ENCODE measurements at regions not wholly inside any gene's neighbourhood (a gene's known extent, or its start where the extent isn't known, plus 50 kb on each side); places are given as distances from the start of the nearest gene placed in this dataset.

- Mint-ChIP-seq H3K9me3 (peaks cover 4% of the 10 kb centered on the region; the same call in 1 of the 3 replicates), H3K4me1 (peaks cover 4% of the 10 kb centered on the region; the same call in 1 of the 3 replicates), H3K27me3 (ENCODE audit: insufficient read depth, low read depth, poor library complexity) (peaks cover 9% of the 10 kb centered on the region), H3K27ac (no peak overlapping the region), H3K4me3 (no peak overlapping the region), H3K36me3 (ENCODE audit: low read depth) (no peaks in the 10 kb centered on the region; the same call in 1 of the 3 replicates)
- no peak overlapping the region for H3K27ac ChIP-seq (ENCODE audit: low read depth)
- DNase-seq (ENCODE audit: low spot score) (no peak), ATAC-seq (no peak)
- no peaks in the 10 kb centered on the region for H3K4me1 ChIP-seq (ENCODE audit: insufficient read depth)
- H2AFZ ChIP-seq = no peak overlapping the region
- no peak overlapping the region for H3K4me3 ChIP-seq
- H4K20me1 ChIP-seq (replicated peaks; ENCODE audit: insufficient read depth) = no peaks in the 10 kb centered on the region
- H3K9me2 ChIP-seq (ENCODE audit: insufficient read depth) = peaks cover 6% of the 10 kb centered on the region; the same call in 1 of the 2 replicates
- no peaks in the 10 kb centered on the region for H3K79me2 ChIP-seq (replicated peaks; ENCODE audit: insufficient read depth)
- no peaks in the 10 kb centered on the region for H3F3A ChIP-seq (replicated peaks; ENCODE audit: low read depth)
- TF ChIP-seq EZH2phosphoT487 (IDR thresholded peaks at IDR 0.05; ENCODE audit: unreplicated experiment) (no peak), POLR2AphosphoS5 (IDR thresholded peaks at IDR 0.05; ENCODE audit: low read depth) (no peak), ZNF462 (CRISPR knock-in tag; IDR thresholded peaks at IDR 0.05) (no peak), NANOG (IDR thresholded peaks at IDR 0.05; ENCODE audit: borderline replicate concordance) (no peak), ZNF331 (CRISPR knock-in tag; IDR thresholded peaks at IDR 0.05; ENCODE audit: low read depth) (no peak), ETS1 (IDR thresholded peaks at IDR 0.05) (no peak), CREB1 (CRISPR knock-in tag; IDR thresholded peaks at IDR 0.05; ENCODE audit: low read depth) (no peak), REST (IDR thresholded peaks at IDR 0.05; ENCODE audit: unreplicated experiment) (no peak), CTCF (conservative IDR thresholded peaks at IDR 0.05; ENCODE audit: low read depth in 2 of 2) (no peak), STAT1 (IDR thresholded peaks at IDR 0.05; ENCODE audit: unreplicated experiment) (no peak), JUNB (IDR thresholded peaks at IDR 0.05; ENCODE audit: unreplicated experiment) (no peak), ZNF114 (CRISPR knock-in tag; IDR thresholded peaks at IDR 0.05) (no peak), EZH2 (IDR thresholded peaks at IDR 0.05; ENCODE audit: low read depth, unreplicated experiment) (no peak)
- no peaks in the 10 kb centered on the region for H3K27me3 ChIP-seq (ENCODE audit: insufficient read depth)
- H3K4me2 ChIP-seq = no peak overlapping the region
- no peaks in the 10 kb centered on the region for H3K36me3 ChIP-seq (ENCODE audit: insufficient read depth)
Observed at GRCh38 chr10:46218921-46219320, 67.9 kb upstream of the ANTXRL start.

All from GM23338 (cell line).